H1 (cell line): ENCODE measurements at regions not wholly inside any gene's neighbourhood (a gene's known extent, or its start where the extent isn't known, plus 50 kb on each side); places are given as distances from the start of the nearest gene placed in this dataset.
A peak's percentile ranks its signal among the peaks of the same experiment; 100 is the strongest.

Source experiments
- CTCF ChIA-PET: fragments of 300-600 bp; sonication (Branson Sonifier 250); formaldehyde crosslinking; loops from one replicate; lab custom pipeline; 2021; ENCODE audit not compliant: partially characterized antibody; lab: Charles Lee
- POLR2A ChIA-PET: fragments of 300-600 bp; sonication (Branson Sonifier 250); formaldehyde crosslinking; loops from one replicate; lab custom pipeline; 2021; ENCODE audit warnings: inconsistent platforms; ENCODE audit not compliant: partially characterized antibody; lab: Charles Lee
- DNase-seq, 2 experiments: peaks; one replicate each; pipeline versions ENCODE4 v3.0.0 to v3.0.0-alpha.2; 2010 to 2022; ENCODE audit warnings: low spot score in 2 of 2, low read depth in 1 of 2, mixed read lengths in 1 of 2
- FAIRE-seq: peaks from 2 replicates; lab custom pipeline; 2011; peaks lifted over from hg19 to GRCh38; lab: Jason Lieb, UNC
- H2AFZ ChIP-seq: 2 replicates; pipeline ENCODE4 v1.8.1; 2012; ENCODE audit warnings: low read length, inconsistent platforms
- H2AK5ac ChIP-seq: 2 replicates; pipeline ENCODE4 v1.6.1; 2013; ENCODE audit warnings: low read depth, low read length
- H2BK120ac ChIP-seq: replicated peaks from 2 replicates; pipeline ENCODE3; 2013; ENCODE audit warnings: low read depth, low read length, inconsistent platforms
- H2BK12ac ChIP-seq: 2 replicates; pipeline ENCODE4 v1.6.1; 2013; ENCODE audit warnings: low read depth, low read length
- H2BK15ac ChIP-seq: 2 replicates; pipeline ENCODE4 v1.6.1; 2013; ENCODE audit warnings: low read length
- H2BK20ac ChIP-seq: 2 replicates; pipeline ENCODE4 v1.6.1; 2013; ENCODE audit warnings: low read length
- H2BK5ac ChIP-seq: 2 replicates; pipeline ENCODE4 v1.6.1; 2013; ENCODE audit warnings: low read depth, low read length
- H3K14ac ChIP-seq: 2 replicates; pipeline ENCODE4 v1.6.1; 2013; ENCODE audit warnings: inconsistent platforms; ENCODE audit not compliant: insufficient read length
- H3K18ac ChIP-seq: 2 replicates; pipeline ENCODE4 v1.6.1; 2013; ENCODE audit warnings: low read length; ENCODE audit errors: extremely low read depth
- H3K23ac ChIP-seq: 2 replicates; pipeline ENCODE4 v1.6.1; 2013; ENCODE audit warnings: inconsistent platforms; ENCODE audit not compliant: insufficient read length
- H3K23me2 ChIP-seq: 2 replicates; pipeline ENCODE4 v1.6.1; 2013; ENCODE audit warnings: low read depth, low read length
- H3K27ac ChIP-seq: 2 replicates; pipeline ENCODE4 v1.6.1; 2011; ENCODE audit warnings: low read depth, low read length, inconsistent platforms
- H3K27me3 ChIP-seq, 4 experiments: replicated peaks in 1 of 4; 1 replicate in 1 of 4; 2 replicates in 3 of 4; pipeline versions ENCODE4 v1.6.1 to v1.8.1; 2011 to 2013; ENCODE audit warnings: low read length in 3 of 4, mild to moderate bottlenecking in 3 of 4, inconsistent platforms in 2 of 4, mixed read lengths in 2 of 4, moderate library complexity in 1 of 4; ENCODE audit not compliant: control insufficient read depth in 3 of 4, insufficient read depth in 3 of 4; ENCODE audit errors: extremely low read depth in 1 of 4
- H3K36me3 ChIP-seq, 4 experiments: 2 replicates each; pipeline versions ENCODE4 v1.6.1 to v1.8.1; 2011 to 2013; ENCODE audit warnings: mild to moderate bottlenecking in 4 of 4, low read length in 3 of 4, moderate library complexity in 2 of 4, control low read depth in 1 of 4, inconsistent platforms in 1 of 4; ENCODE audit not compliant: insufficient read depth in 4 of 4, control insufficient read depth in 2 of 4
- H3K4ac ChIP-seq: replicated peaks from 2 replicates; pipeline ENCODE3; 2013; ENCODE audit warnings: low read length, low read depth, mixed read lengths, inconsistent platforms; ENCODE audit not compliant: insufficient read length
- H3K4me1 ChIP-seq, 4 experiments: replicated peaks in 1 of 4; 1 replicate in 1 of 4; 2 replicates in 3 of 4; pipeline versions ENCODE4 v1.6.1 to v1.8.1; 2011 to 2013; ENCODE audit warnings: low read length in 3 of 4, inconsistent platforms in 2 of 4, mixed read lengths in 1 of 4; ENCODE audit not compliant: insufficient read depth in 4 of 4, control insufficient read depth in 3 of 4
- H3K4me2 ChIP-seq, 2 experiments: 2 replicates each; pipeline versions ENCODE4 v1.6.1 to v1.8.1; 2011 to 2013; ENCODE audit warnings: low read depth in 2 of 2, low read length in 2 of 2, control low read depth in 1 of 2, inconsistent platforms in 1 of 2, mild to moderate bottlenecking in 1 of 2; ENCODE audit not compliant: insufficient read depth in 1 of 2
- H3K4me3 ChIP-seq, 4 experiments: fragments of 200-600, 300-600 bp in 1 of 4; sonication (generic), shearing (Covaris generic), sonication (Bioruptor Twin) in 1 of 4; 2 replicates each; pipeline versions ENCODE4 v1.5.1 to v1.8.1; 2011 to 2016; ENCODE audit warnings: low read length in 4 of 4, low read depth in 3 of 4, control low read depth in 2 of 4, inconsistent platforms in 2 of 4, mild to moderate bottlenecking in 2 of 4, mixed read lengths in 1 of 4, moderate library complexity in 1 of 4; ENCODE audit not compliant: insufficient read depth in 2 of 4; ENCODE audit errors: extremely low read depth in 1 of 4
- H3K56ac ChIP-seq: replicated peaks from 2 replicates; pipeline ENCODE3; 2013; ENCODE audit warnings: low read depth, mild to moderate bottlenecking, mixed read lengths, low read length, inconsistent platforms; ENCODE audit not compliant: insufficient read length
- H3K79me1 ChIP-seq: 2 replicates; pipeline ENCODE4 v1.6.1; 2013; ENCODE audit warnings: low read depth, low read length, control low read depth
- H3K79me2 ChIP-seq, 2 experiments: 2 replicates each; pipeline versions ENCODE4 v1.6.1 to v1.8.1; 2012 to 2013; ENCODE audit warnings: low read length in 2 of 2, mild to moderate bottlenecking in 2 of 2, inconsistent platforms in 1 of 2; ENCODE audit not compliant: insufficient read depth in 2 of 2, control insufficient read depth in 1 of 2
- H3K9ac ChIP-seq, 4 experiments: replicated peaks in 1 of 4; 1 replicate in 1 of 4; 2 replicates in 3 of 4; pipeline versions ENCODE4 v1.6.1 to v1.8.1; 2011 to 2013; ENCODE audit warnings: low read depth in 3 of 4, low read length in 3 of 4, control low read depth in 2 of 4, mild to moderate bottlenecking in 2 of 4, moderate library complexity in 2 of 4, inconsistent platforms in 1 of 4; ENCODE audit errors: extremely low read depth in 1 of 4
- H3K9me3 ChIP-seq, 2 experiments: 2 replicates each; pipeline versions ENCODE4 v1.6.1 to v1.8.1; 2012 to 2013; ENCODE audit warnings: mild to moderate bottlenecking in 2 of 2, moderate library complexity in 2 of 2, control low read depth in 1 of 2, inconsistent platforms in 1 of 2, low read depth in 1 of 2, low read length in 1 of 2, mixed read lengths in 1 of 2; ENCODE audit not compliant: insufficient read depth in 2 of 2
- H4K20me1 ChIP-seq, 2 experiments: replicated peaks in 1 of 2; 2 replicates each; pipeline versions ENCODE3 to v1.8.1; 2011 to 2013; ENCODE audit warnings: inconsistent platforms in 2 of 2, low read length in 2 of 2, mild to moderate bottlenecking in 1 of 2; ENCODE audit not compliant: insufficient read depth in 2 of 2, control insufficient read depth in 1 of 2
- H4K5ac ChIP-seq: 2 replicates; pipeline ENCODE4 v1.6.1; 2013; ENCODE audit warnings: low read length, low read depth, mixed read lengths, inconsistent platforms; ENCODE audit not compliant: insufficient read length
- H4K8ac ChIP-seq: 2 replicates; pipeline ENCODE4 v1.8.0; 2013; ENCODE audit warnings: mild to moderate bottlenecking, moderate library complexity, low read length, inconsistent platforms; ENCODE audit not compliant: insufficient read depth; ENCODE audit errors: extremely low read depth
- H4K91ac ChIP-seq: replicated peaks from 2 replicates; pipeline ENCODE3; 2013; ENCODE audit warnings: low read length, mixed read lengths, inconsistent platforms; ENCODE audit not compliant: insufficient read length
- ASH2L ChIP-seq: fragments of 200-600, 300-600 bp; sonication (generic); IDR thresholded peaks from one replicate; pipeline ENCODE4 v1.7.1; 2017; ENCODE audit warnings: low read length
- E2F6 ChIP-seq: IDR thresholded peaks from 2 replicates; pipeline ENCODE4 v1.6.1; 2012; ENCODE audit warnings: inconsistent platforms
- GTF2F1 ChIP-seq: IDR thresholded peaks from 2 replicates; pipeline ENCODE4 v1.6.1; 2012; ENCODE audit warnings: low read depth, low read length, improper control_type of control experiment, borderline replicate concordance
- HDAC6 ChIP-seq: IDR thresholded peaks from one replicate; pipeline ENCODE4 v1.7.1; 2012; ENCODE audit warnings: low read depth, mild to moderate bottlenecking, inconsistent platforms, low read length, moderate library complexity
- KDM5A ChIP-seq: fragments of 200-600 bp; IDR thresholded peaks from 2 replicates; pipeline ENCODE4 v1.7.1; 2012; ENCODE audit warnings: mild to moderate bottlenecking, low read length, inconsistent platforms, mixed read lengths
- NANOG ChIP-seq: IDR thresholded peaks from 2 replicates; pipeline ENCODE4 v1.6.1; 2011; ENCODE audit warnings: low read length, low read depth, mild to moderate bottlenecking, inconsistent platforms; ENCODE audit not compliant: insufficient read depth, poor library complexity, severe bottlenecking
- RAD21 ChIP-seq, 2 experiments: IDR thresholded peaks in 1 of 2; conservative IDR thresholded peaks in 1 of 2; 2 replicates each; pipeline ENCODE4 v1.6.1; 2011; ENCODE audit warnings: low read depth in 2 of 2, low read length in 2 of 2, improper control_type of control experiment in 1 of 2, inconsistent platforms in 1 of 2, mild to moderate bottlenecking in 1 of 2, moderate library complexity in 1 of 2
- RBBP5 ChIP-seq: IDR thresholded peaks from 2 replicates; pipeline ENCODE4 v1.7.1; 2012; ENCODE audit warnings: low read depth, mild to moderate bottlenecking, inconsistent platforms, low read length, moderate library complexity, borderline replicate concordance
- USF2 ChIP-seq: IDR thresholded peaks from 2 replicates; pipeline ENCODE4 v1.6.1; 2011; ENCODE audit warnings: low read length, improper control_type of control experiment
- WGBS, 2 experiments: shearing (Covaris generic) in 1 of 2; methylation state at CpG; one replicate each; pipeline versions ENCODE4 v1.1.6 to v1.1.7; 2013 to 2015; ENCODE audit warnings: low lambda C conversion rate in 2 of 2, mixed read lengths in 2 of 2, inconsistent platforms in 1 of 2, low coverage in 1 of 2, missing lambda C conversion rate in 1 of 2; ENCODE audit not compliant: insufficient replicate concordance in 2 of 2, insufficient coverage in 1 of 2, insufficient read length in 1 of 2; ENCODE audit errors: extremely low coverage in 1 of 2, missing lambda C conversion rate in 1 of 2; 5-methylcytosine and 5-hydroxymethylcytosine counted together

GRCh38 chr6:167441715-167442206, 116.9 kb downstream of the TTLL2 start:
- no peak for DNase-seq
- Histone ChIP-seq H3K4me1 (peaks cover 20 to 36% (median 23%) of the 10 kb centered on the region in 4 experiments), H3K18ac (peak overlapping the region; percentile 21), H2AFZ (no peak overlapping the region), H3K9me3 (no peaks in the 10 kb centered on the region), H4K8ac (no peak overlapping the region), H3K79me2 (peaks cover 0 to 16% of the 10 kb centered on the region in 2 experiments; a peak in 2 of 4 replicates), H4K5ac (peak overlapping the region; percentile 19), H3K4me2 (peak overlapping the region; percentile 58 to 63), H4K20me1 (no peaks in the 10 kb centered on the region), H3K36me3 (peaks cover 0 to 4% (median 0%) of the 10 kb centered on the region in 4 experiments; a peak in 1 of 8 replicates), H2BK120ac (peak overlapping the region; percentile 16), H2BK12ac (peak overlapping the region; percentile 29; the same call in 1 of the 2 replicates), H3K9ac (peak overlapping the region; percentile 39 to 64 (median 58); a peak in 6 of 7 replicates), H3K56ac (peak overlapping the region; percentile 8), H3K4me3 (peak overlapping the region in 2 of 4 experiments; percentile 19 to 38; a peak in 4 of 8 replicates), H3K79me1 (0 out of 2 replicates have a peak, but pooled peaks cover 5% of the 10 kb centered on the region), H3K27ac (peak overlapping the region; percentile 93), H2BK20ac (peak overlapping the region; percentile 77), H3K14ac (no peak overlapping the region), H3K23ac (no peak overlapping the region), H3K4ac (peak overlapping the region; percentile 5), H2BK5ac (peak overlapping the region; percentile 91), H4K91ac (peak overlapping the region; percentile 39), H2AK5ac (peak overlapping the region; percentile 13; the same call in 1 of the 2 replicates), H3K23me2 (no peaks in the 10 kb centered on the region), H3K27me3 (no peaks in the 10 kb centered on the region), H2BK15ac (no peak overlapping the region)
- POLR2A ChIA-PET = interaction anchor here (1.0 to 1.8 kb wide), 5 partner anchors 15 to 454 kb away, joined by 3 to 8 read pairs (median 3); no protein-coding TSS in a partner anchor
- WGBS, 2 experiments = 7% methylated on average over 9 of the region's 9 CpGs; no CpG with 5 or more reads in 1 of the 2 experiments
- CTCF ChIA-PET = interaction anchor here (0.7 to 1.5 kb wide), 2 partner anchors 34 to 248 kb away, joined by 3 to 4 read pairs; no protein-coding TSS in a partner anchor
- no peak for FAIRE-seq
- TF ChIP-seq NANOG = no peak
- TF ChIP-seq ASH2L = peak; percentile 91
- TF ChIP-seq HDAC6 = no peak
- no peak for TF ChIP-seq KDM5A
- peak; percentile 90 for TF ChIP-seq E2F6
- TF ChIP-seq RBBP5 = peak; percentile 38; the same call in 1 of the 2 replicates
- TF ChIP-seq RAD21 (IDR thresholded peaks at IDR 0.05 in 1 of 2, conservative IDR thresholded peaks at IDR 0.05 in 1 of 2; ENCODE audit: low read depth in 2 of 2, low read length in 2 of 2) = peak in 1 of 2 experiments; percentile 29; a peak in 1 of 4 replicates
- no peak for TF ChIP-seq GTF2F1
- TF ChIP-seq USF2 = no peak
